Kidney (tissue), 13 donors: ENCODE measurements at regions not wholly inside any gene's neighbourhood (a gene's known extent, or its start where the extent isn't known, plus 50 kb on each side); places are given as distances from the start of the nearest gene placed in this dataset.

Experiments
- DNase-seq, 5 donors: peaks; one replicate each; pipeline ENCODE4 v3.0.0-alpha.2; 2013 to 2020
- FAIRE-seq: peaks from 2 replicates; lab custom pipeline; 2012; peaks lifted over from hg19 to GRCh38; lab: Jason Lieb, UNC
- H3K27ac ChIP-seq, 2 donors: one replicate each; pipeline ENCODE4 v1.7.0; 2013; ENCODE audit warnings: low read depth in 2 of 2, low read length in 2 of 2, inconsistent platforms in 1 of 2
- H3K27me3 ChIP-seq: one replicate; pipeline ENCODE4 v1.7.1; 2013; ENCODE audit warnings: low read length, inconsistent platforms; ENCODE audit not compliant: control insufficient read depth, insufficient read depth
- H3K36me3 ChIP-seq, 3 donors: one replicate each; pipeline versions ENCODE4 v1.7.0 to v1.7.1; 2013; ENCODE audit warnings: low read length in 3 of 3, control low read depth in 1 of 3, inconsistent platforms in 1 of 3; ENCODE audit not compliant: insufficient read depth in 3 of 3, control insufficient read depth in 2 of 3
- H3K4me1 ChIP-seq, 3 donors: one replicate each; pipeline versions ENCODE4 v1.7.0 to v1.7.1; 2013; ENCODE audit warnings: low read length in 3 of 3, inconsistent platforms in 1 of 3, low read depth in 1 of 3; ENCODE audit not compliant: control insufficient read depth in 2 of 3, insufficient read depth in 2 of 3
- H3K4me3 ChIP-seq, 3 donors: one replicate each; pipeline versions ENCODE4 v1.7.0 to v1.8.1; 2013; ENCODE audit warnings: low read length in 3 of 3, control low read depth in 1 of 3, inconsistent platforms in 1 of 3
- H3K9ac ChIP-seq, 3 donors: one replicate each; pipeline versions ENCODE4 v1.7.0 to v1.7.1; 2013; ENCODE audit warnings: low read length in 3 of 3, control low read depth in 1 of 3, inconsistent platforms in 1 of 3
- H3K9me3 ChIP-seq, 3 donors: one replicate each; pipeline versions ENCODE4 v1.7.0 to v1.7.1; 2013; ENCODE audit warnings: low read length in 3 of 3, control low read depth in 1 of 3, inconsistent platforms in 1 of 3; ENCODE audit not compliant: control insufficient read depth in 2 of 3, insufficient read depth in 1 of 3
- intact Hi-C: fragments of 100-400 bp; cut with DNase I; formaldehyde crosslinking; loops from one replicate; pipeline ENCODE4 v1.11.1; 2022
- TF ChIP-seq, protein P1 (sequence below): IDR thresholded peaks from 3 replicates; pipeline ENCODE4 v1.5.1; 2012; ENCODE audit warnings: mild to moderate bottlenecking, moderate library complexity, borderline replicate concordance; ENCODE audit not compliant: insufficient read depth; ENCODE audit errors: extremely low read depth
- donor health status: control.
- donor health status: control.
- donor health status: control.
- donor health status: control.
- donor health status: control.
- donor health status: DM: yes; HTN: yes; CAD: no.
- donor health status: Normal renal cell carcinoma (clear cell type).

DNA sequence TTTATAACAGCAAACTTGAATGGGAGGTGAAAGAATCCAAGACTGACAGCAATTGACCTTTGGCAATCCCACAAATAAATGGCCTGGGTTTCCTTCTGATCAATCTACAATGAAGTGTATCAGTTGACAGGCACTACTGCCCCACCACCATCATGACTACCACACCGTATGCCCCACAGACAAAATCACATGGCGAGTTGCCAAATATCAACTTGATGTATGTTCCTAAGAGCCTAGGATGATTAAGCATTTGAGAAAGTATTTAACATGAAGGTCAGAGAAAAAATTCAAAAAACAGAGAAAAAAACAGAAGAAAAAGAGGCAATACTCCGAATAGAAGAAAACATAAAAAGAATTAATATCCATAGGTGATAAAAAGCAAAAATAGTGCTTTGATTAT lies 215.9 kb upstream of the STAC start:
- H3K27ac ChIP-seq: no peak overlapping the region
- no peak for FAIRE-seq
- no peak overlapping the region for H3K4me3 ChIP-seq
- H3K4me1 ChIP-seq: no peaks in the 10 kb centered on the region
- no peaks in the 10 kb centered on the region for H3K27me3 ChIP-seq
- intact Hi-C loops: no loop called here
- H3K36me3 ChIP-seq: no peaks in the 10 kb centered on the region
- H3K9me3 ChIP-seq: no peaks in the 10 kb centered on the region
- TF ChIP-seq, protein P1, sequence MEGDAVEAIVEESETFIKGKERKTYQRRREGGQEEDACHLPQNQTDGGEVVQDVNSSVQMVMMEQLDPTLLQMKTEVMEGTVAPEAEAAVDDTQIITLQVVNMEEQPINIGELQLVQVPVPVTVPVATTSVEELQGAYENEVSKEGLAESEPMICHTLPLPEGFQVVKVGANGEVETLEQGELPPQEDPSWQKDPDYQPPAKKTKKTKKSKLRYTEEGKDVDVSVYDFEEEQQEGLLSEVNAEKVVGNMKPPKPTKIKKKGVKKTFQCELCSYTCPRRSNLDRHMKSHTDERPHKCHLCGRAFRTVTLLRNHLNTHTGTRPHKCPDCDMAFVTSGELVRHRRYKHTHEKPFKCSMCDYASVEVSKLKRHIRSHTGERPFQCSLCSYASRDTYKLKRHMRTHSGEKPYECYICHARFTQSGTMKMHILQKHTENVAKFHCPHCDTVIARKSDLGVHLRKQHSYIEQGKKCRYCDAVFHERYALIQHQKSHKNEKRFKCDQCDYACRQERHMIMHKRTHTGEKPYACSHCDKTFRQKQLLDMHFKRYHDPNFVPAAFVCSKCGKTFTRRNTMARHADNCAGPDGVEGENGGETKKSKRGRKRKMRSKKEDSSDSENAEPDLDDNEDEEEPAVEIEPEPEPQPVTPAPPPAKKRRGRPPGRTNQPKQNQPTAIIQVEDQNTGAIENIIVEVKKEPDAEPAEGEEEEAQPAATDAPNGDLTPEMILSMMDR: no peak
- no peak for DNase-seq
- H3K9ac ChIP-seq: no peak overlapping the region

DNA sequence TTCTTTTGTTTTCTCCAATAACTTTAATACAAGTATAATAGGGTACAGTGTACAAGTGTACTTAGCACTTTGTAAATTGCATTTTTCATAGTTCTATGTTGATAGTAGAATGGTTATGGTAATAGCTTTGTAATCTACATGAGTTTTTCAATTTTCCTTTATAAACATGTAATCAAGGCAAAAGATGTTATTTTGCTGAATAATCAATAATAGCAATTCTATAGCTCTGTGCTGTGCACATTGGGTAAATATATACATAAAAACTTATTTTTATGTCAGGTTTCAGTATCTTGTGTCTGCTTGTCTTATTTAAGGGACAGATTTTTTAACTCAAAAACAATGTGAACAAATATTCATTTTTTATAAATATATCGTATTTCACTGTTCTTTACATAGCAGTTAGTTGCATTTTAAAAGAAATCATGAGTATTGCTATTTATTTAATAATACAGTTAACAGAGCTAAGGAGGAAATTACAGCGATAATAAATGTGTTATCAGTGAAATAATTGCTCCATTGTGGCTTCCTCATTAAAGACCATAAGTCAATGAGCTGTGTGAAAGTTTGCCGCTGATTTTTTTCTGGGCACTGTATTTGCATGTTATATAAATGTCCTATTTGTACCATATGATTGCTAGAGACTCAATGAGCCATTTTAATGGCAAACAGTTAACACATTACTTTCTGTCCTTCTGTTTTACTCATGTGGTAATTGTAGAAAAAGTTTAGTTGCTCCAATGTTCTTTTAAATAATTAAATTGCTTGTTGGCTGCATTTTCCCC lies 214.6 kb upstream of the STAC start:
- TF ChIP-seq, protein P1: no peak
- FAIRE-seq (no peak), DNase-seq (no peak)
- no peaks in the 10 kb centered on the region for H3K4me1 ChIP-seq
- no peak overlapping the region for H3K4me3 ChIP-seq
- no peak overlapping the region for H3K9ac ChIP-seq
- H3K27ac ChIP-seq: no peak overlapping the region
- intact Hi-C loops: no loop called here
- H3K27me3 ChIP-seq: no peaks in the 10 kb centered on the region
- H3K9me3 ChIP-seq: peaks cover 0 to 2% (median 0%) of the 10 kb centered on the region in 3 donors
- no peaks in the 10 kb centered on the region for H3K36me3 ChIP-seq

DNA sequence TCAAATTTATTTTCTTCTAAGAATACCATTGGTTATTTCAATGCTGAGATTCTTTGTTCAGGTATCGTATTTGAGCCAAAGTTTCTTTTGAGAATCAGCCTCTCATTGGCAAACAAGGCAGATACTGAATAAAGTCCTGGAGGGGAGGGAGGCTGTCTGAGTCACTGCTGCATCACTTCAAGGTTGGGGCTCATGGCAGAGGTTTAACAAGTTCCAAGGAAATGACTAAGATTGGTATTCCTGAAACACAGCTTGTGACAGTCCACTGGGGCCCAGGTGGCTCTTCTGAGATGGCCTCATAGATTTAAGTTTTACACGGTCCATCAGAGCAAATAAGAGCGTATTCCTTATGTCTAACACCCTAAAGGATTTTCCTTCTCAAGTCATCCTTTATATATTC lies 213.8 kb upstream of the STAC start:
- Histone ChIP-seq H3K36me3 (no peaks in the 10 kb centered on the region), H3K27ac (no peak overlapping the region), H3K9me3 (peaks cover 0 to 2% (median 0%) of the 10 kb centered on the region in 3 donors), H3K27me3 (no peaks in the 10 kb centered on the region), H3K9ac (no peak overlapping the region), H3K4me1 (no peaks in the 10 kb centered on the region), H3K4me3 (no peak overlapping the region)
- intact Hi-C loops: no loop called here
- TF ChIP-seq, protein P1: no peak
- FAIRE-seq (no peak), DNase-seq (no peak)

DNA sequence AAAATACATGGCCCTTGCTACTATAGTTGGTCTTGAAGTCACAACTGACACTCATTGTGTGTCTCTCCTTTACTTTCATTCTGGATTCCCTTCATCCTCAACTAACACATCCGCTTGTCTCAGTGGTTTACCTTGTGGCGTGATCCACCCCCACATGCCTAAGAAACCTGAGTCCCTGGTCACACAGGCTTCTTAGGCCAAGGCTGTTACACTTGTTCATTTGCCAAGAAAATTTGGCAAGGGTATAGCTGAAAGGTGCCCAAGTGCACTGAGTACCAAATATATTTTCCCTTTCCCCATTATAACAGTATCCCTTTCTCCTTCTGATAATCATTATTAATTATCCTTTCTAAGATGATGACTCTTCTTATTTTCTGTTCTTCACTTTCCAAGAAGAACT lies 207.6 kb upstream of the STAC start:
- H3K4me3 ChIP-seq: no peak overlapping the region
- H3K27me3 ChIP-seq: no peaks in the 10 kb centered on the region
- H3K27ac ChIP-seq: no peak overlapping the region
- FAIRE-seq (no peak), DNase-seq (no peak)
- no peaks in the 10 kb centered on the region for H3K36me3 ChIP-seq
- intact Hi-C loops: no loop called here
- no peaks in the 10 kb centered on the region for H3K4me1 ChIP-seq
- H3K9me3 ChIP-seq: peaks cover 0 to 2% (median 0%) of the 10 kb centered on the region in 3 donors
- TF ChIP-seq, protein P1: no peak
- H3K9ac ChIP-seq: no peak overlapping the region
